ENCODE measurements at regions not wholly inside any gene's neighbourhood (a gene's known extent, or its start where the extent isn't known, plus 50 kb on each side); places are given as distances from the start of the nearest gene placed in this dataset.
"Not testable (repeated sequence)": the region's sequence is repeated elsewhere in the genome, so short reads cannot be mapped to it uniquely, and the experiment has no call there.

DNA sequence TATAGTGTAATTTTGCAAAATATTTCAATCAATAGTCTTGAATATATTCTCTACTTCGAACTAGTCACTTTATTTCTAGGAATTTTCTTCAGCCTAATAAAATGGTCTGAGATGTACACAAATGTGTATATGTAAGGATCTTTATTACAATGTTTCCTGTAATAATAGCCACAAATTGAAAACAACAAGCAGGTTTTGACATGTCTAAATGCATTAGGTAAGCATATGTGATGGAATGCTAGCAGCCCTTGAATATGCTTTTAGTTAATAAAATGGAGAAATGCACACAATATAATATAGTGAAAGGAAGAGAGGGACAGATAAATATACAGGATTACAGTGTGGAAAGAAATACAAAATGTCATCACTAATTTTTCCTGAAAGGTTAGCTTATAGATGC lies 196.5 kb upstream of the IRX5 start:
- no peaks in the 10 kb centered on the region for H3K9me3 ChIP-seq
- no peak for ATAC-seq (ENCODE audit: insufficient number of reproducible peaks, low FRiP score, low read depth)
- H3K4me3 ChIP-seq, result no peak overlapping the region
- no peaks in the 10 kb centered on the region for H3K27me3 ChIP-seq (replicated peaks; ENCODE audit: insufficient read depth)
- no peak overlapping the region for H3K27ac ChIP-seq
- DNase-seq (ENCODE audit: low spot score), result no peak
- H3K36me3 ChIP-seq, result no peaks in the 10 kb centered on the region
- TF ChIP-seq, protein P1, sequence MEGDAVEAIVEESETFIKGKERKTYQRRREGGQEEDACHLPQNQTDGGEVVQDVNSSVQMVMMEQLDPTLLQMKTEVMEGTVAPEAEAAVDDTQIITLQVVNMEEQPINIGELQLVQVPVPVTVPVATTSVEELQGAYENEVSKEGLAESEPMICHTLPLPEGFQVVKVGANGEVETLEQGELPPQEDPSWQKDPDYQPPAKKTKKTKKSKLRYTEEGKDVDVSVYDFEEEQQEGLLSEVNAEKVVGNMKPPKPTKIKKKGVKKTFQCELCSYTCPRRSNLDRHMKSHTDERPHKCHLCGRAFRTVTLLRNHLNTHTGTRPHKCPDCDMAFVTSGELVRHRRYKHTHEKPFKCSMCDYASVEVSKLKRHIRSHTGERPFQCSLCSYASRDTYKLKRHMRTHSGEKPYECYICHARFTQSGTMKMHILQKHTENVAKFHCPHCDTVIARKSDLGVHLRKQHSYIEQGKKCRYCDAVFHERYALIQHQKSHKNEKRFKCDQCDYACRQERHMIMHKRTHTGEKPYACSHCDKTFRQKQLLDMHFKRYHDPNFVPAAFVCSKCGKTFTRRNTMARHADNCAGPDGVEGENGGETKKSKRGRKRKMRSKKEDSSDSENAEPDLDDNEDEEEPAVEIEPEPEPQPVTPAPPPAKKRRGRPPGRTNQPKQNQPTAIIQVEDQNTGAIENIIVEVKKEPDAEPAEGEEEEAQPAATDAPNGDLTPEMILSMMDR (IDR thresholded peaks at IDR 0.05), result no peak
- H3K4me1 ChIP-seq (ENCODE audit: control insufficient read depth in 1 of 2, low read depth in 2 of 2), result no peaks in the 10 kb centered on the region

DNA sequence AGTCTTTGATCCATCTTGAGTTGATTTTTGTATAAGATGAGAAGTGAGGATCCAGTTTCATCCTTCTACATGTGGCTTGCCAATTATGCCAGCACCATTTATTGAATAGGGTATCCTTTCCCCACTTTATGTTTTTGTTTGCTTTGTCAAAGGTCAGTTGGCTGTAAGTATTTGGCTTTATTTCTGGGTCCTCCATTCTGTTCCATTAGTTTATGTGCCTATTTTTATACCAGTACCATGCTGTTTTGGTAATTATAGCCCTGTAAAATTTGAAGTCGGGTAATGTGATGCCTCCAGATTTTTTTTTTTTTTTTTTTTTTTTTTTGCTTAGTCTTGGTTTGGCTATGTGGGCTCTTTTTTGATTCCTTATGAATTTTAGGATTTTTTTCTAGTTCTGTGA lies 203.0 kb upstream of the IRX5 start:
- not testable (repeated sequence) for H3K4me1 ChIP-seq (ENCODE audit: control insufficient read depth in 1 of 2, low read depth in 2 of 2); H3K27me3 ChIP-seq (replicated peaks; ENCODE audit: insufficient read depth); DNase-seq (ENCODE audit: low spot score); ATAC-seq (ENCODE audit: insufficient number of reproducible peaks, low FRiP score, low read depth); H3K27ac ChIP-seq; H3K36me3 ChIP-seq; H3K9me3 ChIP-seq; H3K4me3 ChIP-seq

DNA sequence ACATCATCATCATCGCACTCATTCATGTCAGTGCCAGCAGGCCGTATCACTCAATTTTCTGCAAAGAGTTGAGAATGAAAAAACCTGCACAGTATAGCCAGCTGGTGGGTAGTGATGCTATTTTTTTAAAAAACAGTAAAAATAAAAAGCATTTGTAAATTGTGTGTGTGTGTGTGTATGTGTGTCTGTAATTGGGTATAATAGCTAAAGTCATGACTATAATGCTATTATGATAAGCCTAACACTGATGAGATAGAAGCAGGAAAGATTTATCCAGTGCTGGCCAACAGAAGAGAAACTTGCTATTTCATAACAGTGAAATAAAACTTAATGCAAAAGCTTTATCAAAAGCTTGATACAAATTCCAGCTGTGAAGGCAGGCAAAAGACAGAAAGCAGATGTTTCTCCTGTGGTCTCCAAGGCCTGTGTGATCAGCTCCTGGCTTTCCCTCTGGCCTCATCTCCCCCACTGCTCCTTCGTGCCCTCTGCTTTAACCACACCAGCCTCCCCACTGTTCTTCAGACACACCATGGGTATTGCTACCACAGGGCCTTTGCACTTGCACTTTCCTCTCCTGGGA lies 206.2 kb upstream of the IRX5 start:
- no peak for DNase-seq (ENCODE audit: low spot score)
- no peak for ATAC-seq (ENCODE audit: insufficient number of reproducible peaks, low FRiP score, low read depth)
- no peaks in the 10 kb centered on the region for H3K27me3 ChIP-seq (replicated peaks; ENCODE audit: insufficient read depth)
- no peak overlapping the region for H3K4me3 ChIP-seq
- TF ChIP-seq, protein P1 (IDR thresholded peaks at IDR 0.05), result no peak
- H3K4me1 ChIP-seq (ENCODE audit: control insufficient read depth in 1 of 2, low read depth in 2 of 2), result no peaks in the 10 kb centered on the region
- no peaks in the 10 kb centered on the region for H3K36me3 ChIP-seq
- H3K27ac ChIP-seq, result no peak overlapping the region
- H3K9me3 ChIP-seq, result no peaks in the 10 kb centered on the region

DNA sequence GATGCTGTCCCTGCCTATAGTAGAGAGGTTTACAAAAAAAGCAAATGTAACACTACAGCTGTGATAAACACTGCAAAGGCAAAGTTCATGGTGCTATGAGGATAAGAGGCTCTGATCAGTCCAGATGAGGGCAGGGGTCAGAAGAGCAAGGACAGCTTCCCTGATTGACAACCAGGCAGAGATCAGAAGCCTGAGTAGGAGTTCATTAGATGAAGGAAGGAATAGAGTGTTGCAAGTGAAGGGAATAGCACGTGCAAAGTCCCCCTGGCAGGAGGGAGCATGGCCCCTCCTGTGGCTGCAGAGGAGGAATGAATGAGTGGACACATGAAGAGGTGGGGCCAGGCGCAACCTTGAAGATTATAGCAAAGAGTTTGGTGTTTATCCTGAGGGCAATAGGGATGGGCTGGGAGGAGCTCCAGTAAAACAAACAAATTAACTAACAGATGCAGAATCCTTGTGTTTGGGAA lies 208.4 kb upstream of the IRX5 start:
- no peak overlapping the region for H3K4me3 ChIP-seq
- no peak overlapping the region for H3K27ac ChIP-seq
- H3K4me1 ChIP-seq (ENCODE audit: control insufficient read depth in 1 of 2, low read depth in 2 of 2), result no peaks in the 10 kb centered on the region
- no peak for DNase-seq (ENCODE audit: low spot score)
- H3K9me3 ChIP-seq, result no peaks in the 10 kb centered on the region
- no peaks in the 10 kb centered on the region for H3K27me3 ChIP-seq (replicated peaks; ENCODE audit: insufficient read depth)
- ATAC-seq (ENCODE audit: insufficient number of reproducible peaks, low FRiP score, low read depth), result no peak
- H3K36me3 ChIP-seq, result no peaks in the 10 kb centered on the region
- TF ChIP-seq, protein P1 (IDR thresholded peaks at IDR 0.05), result no peak

DNA sequence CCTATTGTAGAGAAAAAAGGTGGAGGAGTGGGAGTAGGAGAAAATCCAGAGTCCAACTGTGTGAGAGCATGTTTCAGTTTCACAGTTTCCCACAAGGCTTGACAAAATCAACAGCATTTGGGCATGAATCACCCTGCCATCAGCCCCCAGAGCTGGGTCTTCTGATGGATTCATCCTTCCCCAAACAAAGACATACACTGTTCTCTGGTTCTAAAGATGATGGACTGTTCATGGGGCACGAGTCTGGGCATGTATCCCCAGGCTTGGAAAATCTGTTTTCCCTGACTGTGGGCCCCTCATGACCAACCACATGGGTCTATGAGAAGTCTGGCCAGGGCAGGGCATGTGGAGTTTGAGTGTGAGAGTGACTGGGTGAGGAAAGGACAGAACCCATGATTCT lies 210.4 kb upstream of the IRX5 start:
- no peak for ATAC-seq (ENCODE audit: insufficient number of reproducible peaks, low FRiP score, low read depth)

More for the DNA sequence above, 210.4 kb upstream of the IRX5 start:
- no peaks in the 10 kb centered on the region for H3K9me3 ChIP-seq
- no peak overlapping the region for H3K27ac ChIP-seq
- no peak overlapping the region for H3K4me3 ChIP-seq
- TF ChIP-seq, protein P1 (IDR thresholded peaks at IDR 0.05), result no peak
- H3K4me1 ChIP-seq (ENCODE audit: control insufficient read depth in 1 of 2, low read depth in 2 of 2), result no peaks in the 10 kb centered on the region
- no peak for DNase-seq (ENCODE audit: low spot score)
- no peaks in the 10 kb centered on the region for H3K36me3 ChIP-seq
- no peaks in the 10 kb centered on the region for H3K27me3 ChIP-seq (replicated peaks; ENCODE audit: insufficient read depth)

All from thoracic aorta (tissue), 2 donors.